Neuronal stem cell (in vitro differentiated cells): ENCODE measurements at regions not wholly inside any gene's neighbourhood (a gene's known extent, or its start where the extent isn't known, plus 50 kb on each side); places are given as distances from the start of the nearest gene placed in this dataset.

Experiments
- DNase-seq: peaks from one replicate; pipeline ENCODE4 v3.0.0-alpha.2; 2013; ENCODE audit warnings: low spot score
- H2AFZ ChIP-seq: one replicate; pipeline ENCODE4 v1.6.1; 2013; ENCODE audit warnings: mild to moderate bottlenecking, low read length, inconsistent platforms
- H2AK5ac ChIP-seq: 2 replicates; pipeline ENCODE4 v1.6.1; 2013; ENCODE audit warnings: low read depth, mild to moderate bottlenecking, inconsistent platforms, low read length, moderate library complexity, mixed read lengths
- H2BK120ac ChIP-seq: 2 replicates; pipeline ENCODE4 v1.6.1; 2013; ENCODE audit warnings: low read depth, mild to moderate bottlenecking, inconsistent platforms, low read length, moderate library complexity, mixed read lengths
- H2BK12ac ChIP-seq: one replicate; pipeline ENCODE4 v1.6.1; 2013; ENCODE audit warnings: low read length, inconsistent platforms
- H2BK15ac ChIP-seq: 2 replicates; pipeline ENCODE4 v1.6.1; 2013; ENCODE audit warnings: mild to moderate bottlenecking, low read length, inconsistent platforms, mixed read lengths
- H2BK5ac ChIP-seq: one replicate; pipeline ENCODE4 v1.6.1; 2013; ENCODE audit warnings: inconsistent platforms, mild to moderate bottlenecking, low read length, moderate library complexity
- H3K14ac ChIP-seq: one replicate; pipeline ENCODE4 v1.6.1; 2013; ENCODE audit warnings: low read length, inconsistent platforms
- H3K18ac ChIP-seq: 2 replicates; pipeline ENCODE4 v1.6.1; 2013; ENCODE audit warnings: low read length, inconsistent platforms
- H3K23ac ChIP-seq: 2 replicates; pipeline ENCODE4 v1.6.1; 2013; ENCODE audit warnings: low read depth, mild to moderate bottlenecking, mixed read lengths, low read length, inconsistent platforms; ENCODE audit not compliant: poor library complexity
- H3K27ac ChIP-seq: replicated peaks from 3 replicates; pipeline ENCODE4 v1.5.1; 2013; ENCODE audit warnings: low read length, inconsistent platforms
- H3K27me3 ChIP-seq, 3 experiments: 2 replicates each; pipeline ENCODE4 v1.6.1; 2013; ENCODE audit warnings: low read length in 3 of 3, mild to moderate bottlenecking in 2 of 3, inconsistent platforms in 1 of 3, low read depth in 1 of 3, mixed read lengths in 1 of 3, moderate library complexity in 1 of 3; ENCODE audit not compliant: control insufficient read depth in 3 of 3, insufficient read depth in 3 of 3
- H3K36me3 ChIP-seq, 2 donors: replicated peaks in 1 of 2; 2 replicates each; pipeline ENCODE4 v1.6.1; 2013; ENCODE audit warnings: low read length in 2 of 2; ENCODE audit not compliant: control insufficient read depth in 2 of 2, insufficient read depth in 2 of 2
- H3K4ac ChIP-seq: 2 replicates; pipeline ENCODE4 v1.6.1; 2013; ENCODE audit warnings: inconsistent platforms, mild to moderate bottlenecking, low read length, moderate library complexity
- H3K4me1 ChIP-seq, 2 donors: 1 replicate in 1 of 2; 2 replicates in 1 of 2; pipeline ENCODE4 v1.6.1; 2013; ENCODE audit warnings: low read length in 2 of 2, low read depth in 1 of 2; ENCODE audit not compliant: control insufficient read depth in 2 of 2, insufficient read depth in 1 of 2
- H3K4me2 ChIP-seq: one replicate; pipeline ENCODE4 v1.6.1; 2013; ENCODE audit warnings: mild to moderate bottlenecking, low read length, inconsistent platforms; ENCODE audit not compliant: insufficient read depth, poor library complexity, severe bottlenecking
- H3K4me3 ChIP-seq, 2 donors: 2 replicates each; pipeline ENCODE4 v1.5.1; 2013; ENCODE audit warnings: low read length in 2 of 2, mild to moderate bottlenecking in 2 of 2, inconsistent platforms in 1 of 2, moderate library complexity in 1 of 2
- H3K79me1 ChIP-seq: one replicate; pipeline ENCODE4 v1.6.1; 2013; ENCODE audit warnings: low read depth, mild to moderate bottlenecking, inconsistent platforms, low read length, moderate library complexity
- H3K9ac ChIP-seq: one replicate; pipeline ENCODE4 v1.6.1; 2013; ENCODE audit warnings: mild to moderate bottlenecking, low read depth, low read length, inconsistent platforms; ENCODE audit not compliant: poor library complexity
- H3K9me3 ChIP-seq, 2 donors: replicated peaks in 1 of 2; 2 replicates each; pipeline versions ENCODE3 to v1.6.1; 2013; ENCODE audit warnings: low read length in 2 of 2, mild to moderate bottlenecking in 2 of 2, inconsistent platforms in 1 of 2, low read depth in 1 of 2, mixed read lengths in 1 of 2, moderate library complexity in 1 of 2; ENCODE audit not compliant: control insufficient read depth in 2 of 2, insufficient read depth in 1 of 2
- H4K8ac ChIP-seq: one replicate; pipeline ENCODE4 v1.6.1; 2013; ENCODE audit warnings: low read depth, mild to moderate bottlenecking, inconsistent platforms, low read length, moderate library complexity
- H4K91ac ChIP-seq: one replicate; pipeline ENCODE4 v1.6.1; 2013; ENCODE audit warnings: low read length, low read depth, mild to moderate bottlenecking, inconsistent platforms; ENCODE audit not compliant: poor library complexity
- WGBS, 2 donors: extraction: QIAGEN DNeasy Blood & Tissue Kit; methylation state at CpG; one replicate each; pipeline ENCODE4 v1.1.7; 2013; ENCODE audit warnings: missing lambda C conversion rate in 2 of 2, mixed read lengths in 1 of 2; ENCODE audit not compliant: insufficient read length in 2 of 2, insufficient replicate concordance in 1 of 2; ENCODE audit errors: extremely low coverage in 2 of 2; 5-methylcytosine and 5-hydroxymethylcytosine counted together

DNA sequence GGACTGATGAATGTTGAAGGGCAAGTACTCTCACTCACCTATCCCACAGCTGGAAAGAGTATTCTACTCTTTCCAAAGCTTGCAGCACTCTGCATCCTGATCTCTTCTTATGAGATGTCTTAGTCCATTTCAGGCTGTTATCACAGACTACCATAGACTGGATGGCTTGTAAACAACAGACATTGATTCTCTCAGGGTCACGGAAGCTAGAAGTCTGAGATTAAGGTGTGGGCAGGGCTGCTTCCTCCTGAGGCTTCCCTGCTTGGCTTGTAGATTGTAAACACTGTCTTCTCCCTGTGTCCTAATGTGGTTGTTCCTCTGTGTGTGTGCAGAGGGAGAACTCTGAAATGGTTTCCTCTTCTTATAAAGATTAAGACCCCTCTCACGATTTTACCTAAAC, 131.2 kb downstream of the MXRA5 start:
- Histone ChIP-seq H3K18ac (no peak overlapping the region), H2AFZ (no peak overlapping the region), H3K23ac (no peak overlapping the region), H3K4me1 (no peaks in the 10 kb centered on the region), H3K27me3 (no peaks in the 10 kb centered on the region), H3K4ac (no peak overlapping the region), H2BK15ac (no peak overlapping the region), H3K14ac (no peak overlapping the region), H3K9ac (no peak overlapping the region), H3K36me3 (no peaks in the 10 kb centered on the region), H4K91ac (no peak overlapping the region), H3K9me3 (no peaks in the 10 kb centered on the region), H3K4me2 (no peak overlapping the region), H3K79me1 (no peaks in the 10 kb centered on the region), H2BK120ac (no peak overlapping the region), H3K27ac (no peak overlapping the region), H2BK5ac (no peak overlapping the region), H2AK5ac (no peak overlapping the region), H2BK12ac (no peak overlapping the region), H3K4me3 (no peak overlapping the region), H4K8ac (no peak overlapping the region)
- WGBS, 2 donors, result no CpG with 5 or more reads among the region's 2 CpGs
- no peak for DNase-seq

DNA sequence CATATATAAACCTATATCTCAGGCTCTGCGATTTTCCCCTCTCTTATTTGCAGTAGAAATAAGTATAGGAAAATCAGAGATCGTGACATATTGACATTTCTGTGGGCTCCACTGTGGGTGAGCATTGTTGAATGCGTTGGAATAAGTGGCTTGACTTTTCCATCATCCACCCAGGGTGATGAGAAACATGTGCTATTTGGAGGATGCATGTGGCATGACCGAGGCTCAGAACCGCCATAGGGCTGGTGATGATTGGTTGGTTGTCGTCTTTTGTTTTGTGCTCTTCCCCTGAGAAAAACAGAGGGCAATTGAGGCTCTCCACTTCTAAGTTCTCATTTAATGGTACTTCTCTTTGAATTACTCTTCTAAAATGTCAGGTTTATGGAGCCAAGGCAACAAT, 140.1 kb downstream of the MXRA5 start:
- Histone ChIP-seq H2BK12ac (no peak overlapping the region), H3K4me2 (no peak overlapping the region), H3K14ac (no peak overlapping the region), H4K8ac (no peak overlapping the region), H3K9ac (no peak overlapping the region), H2BK5ac (no peak overlapping the region), H3K27me3 (no peaks in the 10 kb centered on the region), H3K27ac (no peak overlapping the region), H2BK15ac (no peak overlapping the region), H3K9me3 (no peaks in the 10 kb centered on the region), H4K91ac (no peak overlapping the region), H3K18ac (no peak overlapping the region), H3K4ac (no peak overlapping the region), H3K36me3 (no peaks in the 10 kb centered on the region), H3K79me1 (no peaks in the 10 kb centered on the region), H2AK5ac (no peak overlapping the region), H3K4me3 (no peak overlapping the region), H3K4me1 (no peaks in the 10 kb centered on the region), H3K23ac (no peak overlapping the region), H2BK120ac (no peak overlapping the region), H2AFZ (no peak overlapping the region)
- WGBS, 2 donors, result no CpG with 5 or more reads among the region's 6 CpGs
- no peak for DNase-seq

DNA sequence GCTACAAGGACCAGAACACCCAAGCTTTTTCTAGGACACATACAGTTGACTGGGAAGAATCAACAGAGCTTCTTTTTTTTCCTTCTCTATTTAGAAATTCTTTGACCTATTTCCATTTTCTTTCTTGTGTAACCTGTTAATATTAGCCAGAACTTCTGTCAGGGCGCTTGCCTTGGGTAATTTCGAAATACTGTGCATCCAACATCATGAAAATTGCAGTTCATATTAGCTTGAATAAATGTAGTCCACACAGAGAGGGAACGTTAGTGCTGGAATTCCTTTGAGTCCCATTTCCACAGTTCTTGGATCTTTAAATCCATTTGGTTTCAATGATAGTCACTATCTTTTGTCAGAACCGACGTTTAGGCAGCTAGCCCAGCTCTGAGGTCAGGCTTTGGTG, 141.8 kb downstream of the MXRA5 start:
- Histone ChIP-seq H2AFZ (no peak overlapping the region), H3K9ac (no peak overlapping the region), H2BK15ac (no peak overlapping the region), H4K91ac (no peak overlapping the region), H3K36me3 (no peaks in the 10 kb centered on the region), H3K14ac (no peak overlapping the region), H2BK5ac (no peak overlapping the region), H3K4me3 (no peak overlapping the region), H2AK5ac (no peak overlapping the region), H3K23ac (no peak overlapping the region), H3K27me3 (no peaks in the 10 kb centered on the region), H4K8ac (no peak overlapping the region), H3K4ac (no peak overlapping the region), H3K4me2 (no peak overlapping the region), H3K9me3 (peaks cover 0 to 2% of the 10 kb centered on the region in 2 donors), H2BK12ac (no peak overlapping the region), H3K27ac (no peak overlapping the region), H3K79me1 (no peaks in the 10 kb centered on the region), H3K4me1 (no peaks in the 10 kb centered on the region), H3K18ac (no peak overlapping the region), H2BK120ac (no peak overlapping the region)
- WGBS, 2 donors, result no CpG with 5 or more reads among the region's 5 CpGs
- no peak for DNase-seq

DNA sequence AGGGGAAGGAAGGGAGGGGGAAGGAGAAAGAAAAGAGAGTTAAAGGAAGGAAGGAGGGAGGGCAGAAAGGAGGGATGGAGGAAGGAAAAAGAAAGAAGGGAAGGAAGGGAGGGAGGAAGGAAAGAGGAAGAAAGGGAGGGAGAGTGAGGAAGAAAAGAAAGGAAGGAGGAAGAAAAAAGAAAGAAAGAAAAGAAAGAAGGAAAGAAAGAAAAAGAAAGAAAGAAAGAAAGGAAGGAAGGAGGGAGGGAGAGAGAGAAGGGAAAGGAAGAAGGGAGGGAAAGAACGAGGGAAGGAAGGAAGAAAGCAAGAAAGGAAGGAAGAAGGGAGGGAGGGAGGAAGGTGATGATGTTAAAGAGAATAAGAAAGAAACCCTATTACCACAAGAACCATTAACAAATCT, 150.6 kb downstream of the MXRA5 start:
- H3K36me3 ChIP-seq, result no peaks in the 10 kb centered on the region
- H3K4me2 ChIP-seq, result no peak overlapping the region
- no peak overlapping the region for H3K4ac ChIP-seq
- H2AK5ac ChIP-seq, result no peak overlapping the region
- WGBS, 2 donors, result no CpG with 5 or more reads among the region's 1 CpG
- no peak overlapping the region for H4K91ac ChIP-seq
- H3K18ac ChIP-seq, result no peak overlapping the region
- H3K9ac ChIP-seq, result no peak overlapping the region
- no peak overlapping the region for H2BK12ac ChIP-seq
- H2BK120ac ChIP-seq, result no peak overlapping the region
- H3K4me3 ChIP-seq, result no peak overlapping the region
- H2AFZ ChIP-seq, result no peak overlapping the region
- no peaks in the 10 kb centered on the region for H3K79me1 ChIP-seq
- no peak overlapping the region for H2BK5ac ChIP-seq
- H3K23ac ChIP-seq, result no peak overlapping the region
- no peaks in the 10 kb centered on the region for H3K4me1 ChIP-seq
- no peak overlapping the region for H3K14ac ChIP-seq
- no peaks in the 10 kb centered on the region for H3K27me3 ChIP-seq
- H2BK15ac ChIP-seq, result no peak overlapping the region
- no peak for DNase-seq
- no peak overlapping the region for H4K8ac ChIP-seq
- peaks cover 0 to 2% of the 10 kb centered on the region in 2 donors for H3K9me3 ChIP-seq
- H3K27ac ChIP-seq, result no peak overlapping the region
